ENCODE measurements at regions not wholly inside any gene's neighbourhood (a gene's known extent, or its start where the extent isn't known, plus 50 kb on each side); places are given as distances from the start of the nearest gene placed in this dataset.

DNA sequence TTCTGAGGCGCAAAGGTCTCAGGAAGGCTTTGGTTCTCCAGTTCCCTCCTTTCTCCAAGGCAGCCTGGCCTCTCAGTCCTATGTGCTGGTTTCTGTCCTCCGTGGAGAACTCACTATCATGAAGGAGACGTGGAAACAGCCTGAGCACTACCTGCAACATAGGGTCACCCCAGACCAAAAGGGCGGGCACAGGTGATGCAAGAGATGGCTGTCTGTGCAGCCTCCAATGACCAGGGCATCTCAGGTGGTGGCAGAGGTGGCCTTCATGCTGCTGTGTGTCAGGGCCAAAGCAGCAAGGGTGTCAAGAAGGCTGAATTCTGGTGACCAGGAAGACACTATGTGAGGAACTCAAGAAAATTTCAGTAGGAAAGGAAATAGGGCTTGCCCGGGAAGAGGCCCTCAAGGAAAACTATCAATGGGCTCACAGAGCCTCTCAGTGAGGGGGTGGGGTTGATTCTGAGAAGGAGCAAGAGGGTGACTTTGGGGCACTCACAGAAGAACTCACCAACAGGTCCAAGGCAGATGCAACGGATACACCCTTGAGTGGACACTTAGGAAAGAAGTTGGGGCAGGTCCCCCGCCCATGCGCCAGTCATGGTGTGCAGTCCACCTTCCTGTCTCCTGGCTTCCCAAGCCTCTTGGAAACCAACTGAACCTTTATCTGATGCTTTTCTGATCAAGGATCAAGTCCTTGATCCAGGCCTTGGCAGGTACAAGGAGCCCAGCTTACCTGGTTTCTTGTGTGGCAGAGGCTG, 212.3 kb upstream of the B3GAT1 start:
- DNase-seq (ENCODE audit: low read depth): no peak

DNA sequence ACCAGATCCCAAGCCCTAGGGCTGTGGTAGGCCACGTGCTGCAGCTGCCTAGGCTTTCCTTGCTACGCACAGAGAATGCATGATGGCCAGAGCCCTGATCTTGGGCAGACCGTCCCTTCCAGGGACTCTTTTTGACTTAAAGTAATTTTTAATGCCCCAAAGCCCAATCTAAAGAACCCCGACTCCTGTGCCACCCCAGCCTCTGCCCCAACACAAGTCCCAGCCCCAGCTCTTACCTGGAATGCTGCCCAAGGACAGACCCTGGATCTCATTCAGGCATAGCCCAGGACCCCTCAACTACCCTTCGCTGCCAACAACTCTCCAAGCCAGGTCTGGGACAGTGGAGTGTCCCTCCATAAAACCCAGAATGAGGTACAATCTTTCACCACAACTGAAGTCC, 211.7 kb upstream of the B3GAT1 start:
- no peak for DNase-seq (ENCODE audit: low read depth)

DNA sequence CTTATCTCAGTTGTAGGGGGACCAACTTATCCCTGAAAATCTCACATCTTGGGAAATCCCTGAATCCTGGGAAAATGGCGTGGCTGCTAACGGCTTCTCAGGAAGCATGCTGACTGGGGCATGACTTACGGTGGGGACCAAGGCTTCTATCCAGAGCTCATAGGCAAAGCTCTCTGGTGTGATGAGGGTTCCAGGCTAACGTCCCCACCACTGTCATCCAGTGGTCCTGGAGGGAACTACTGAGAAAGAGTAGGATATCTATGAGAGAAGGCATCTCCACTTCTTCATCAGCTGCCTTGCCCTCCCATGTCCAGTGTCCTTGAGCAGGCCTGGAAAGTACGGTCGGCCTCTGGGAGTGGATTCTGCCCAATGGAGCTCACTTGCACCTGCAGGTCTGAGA, 210.4 kb upstream of the B3GAT1 start:
- DNase-seq (ENCODE audit: low read depth): no peak

DNA sequence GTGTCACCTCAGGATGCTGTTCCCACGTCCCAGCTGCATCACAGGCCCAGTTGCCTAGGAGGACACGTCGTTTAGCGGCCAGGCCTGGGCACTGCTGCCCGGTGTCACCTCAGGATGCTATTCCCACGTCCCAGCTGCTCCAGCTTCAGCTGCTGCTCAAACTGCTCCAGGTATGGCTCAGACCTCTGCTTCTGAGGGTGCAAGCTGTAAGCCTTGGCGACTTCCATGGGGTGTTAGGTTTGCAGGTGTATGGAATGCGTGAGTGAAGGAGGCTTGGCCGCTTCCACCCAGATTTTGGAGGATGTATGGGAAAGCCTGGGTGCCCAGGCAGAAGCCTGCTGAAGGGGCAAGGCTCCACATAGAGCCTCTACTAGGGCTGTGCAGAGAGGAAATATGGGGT, 205.3 kb upstream of the B3GAT1 start:
- DNase-seq (ENCODE audit: low read depth): no peak

DNA sequence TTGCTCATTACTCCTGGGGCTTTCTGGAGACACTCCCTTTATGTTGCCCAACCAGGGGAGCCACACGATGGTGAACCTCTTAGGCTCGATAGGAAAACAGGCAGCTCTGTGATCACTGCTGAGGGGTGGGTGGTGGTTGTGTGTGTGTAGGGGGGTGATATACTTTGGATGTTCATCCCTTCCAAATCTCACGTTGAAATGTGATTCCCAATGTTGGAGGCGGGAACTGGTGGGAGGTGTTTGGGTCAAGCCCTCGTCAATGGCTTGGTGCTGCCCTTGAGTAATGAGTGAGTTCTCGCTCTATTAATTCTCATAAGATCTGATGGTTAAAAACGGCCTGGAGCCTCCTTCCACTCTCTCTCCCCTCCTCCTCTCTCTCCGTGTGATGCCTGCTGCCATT, 204.0 kb upstream of the B3GAT1 start:
- no peak for DNase-seq (ENCODE audit: low read depth)

DNA sequence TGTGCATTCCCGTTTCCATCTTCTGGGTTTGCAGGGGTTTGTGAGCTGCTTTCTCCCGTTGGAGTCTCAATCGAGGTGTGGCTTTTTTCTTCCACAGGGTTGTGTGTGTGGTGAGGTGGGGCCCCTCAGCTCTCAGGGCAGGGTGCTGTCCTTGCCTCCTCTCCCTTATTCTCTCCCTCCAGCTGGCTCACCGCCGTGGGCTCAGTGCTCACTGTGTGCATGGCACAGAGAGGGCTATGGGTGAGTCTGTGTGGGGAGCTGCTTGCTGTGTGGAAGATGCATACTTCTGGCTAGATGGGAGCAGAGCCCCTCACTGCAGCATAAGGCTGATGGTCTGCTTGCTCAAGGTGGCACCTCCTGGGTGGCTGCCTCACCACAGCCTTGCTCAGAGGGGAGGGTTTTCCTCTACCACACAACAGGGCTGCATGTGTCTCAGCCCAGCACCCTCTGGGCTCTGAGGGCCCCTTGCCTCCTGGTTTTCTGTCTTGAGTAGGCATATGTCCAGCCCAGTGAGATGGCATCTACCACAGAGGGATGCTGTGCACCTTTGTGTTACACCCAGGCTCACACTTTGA, 203.1 kb upstream of the B3GAT1 start:
- DNase-seq (ENCODE audit: low read depth): no peak

DNA sequence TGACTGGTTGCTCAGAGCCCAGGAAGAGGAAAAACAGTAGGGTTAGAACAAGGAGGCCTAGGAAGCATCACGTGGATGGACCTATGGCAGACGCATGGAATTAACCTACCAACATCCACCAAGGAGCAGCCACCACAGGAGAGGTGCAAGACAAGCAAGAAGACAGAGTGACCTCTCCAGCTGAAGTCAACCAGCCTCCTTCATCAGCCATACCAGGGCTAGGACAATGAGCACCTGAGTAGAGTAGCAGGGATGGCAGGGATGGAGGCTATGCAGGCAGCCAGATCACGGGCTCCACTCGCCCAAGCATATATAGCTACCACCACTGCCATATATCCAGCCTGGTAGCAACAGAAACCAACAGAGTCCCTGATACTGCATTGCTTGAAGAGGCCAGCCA, 202.1 kb upstream of the B3GAT1 start:
- DNase-seq (ENCODE audit: low read depth): no peak

DNA sequence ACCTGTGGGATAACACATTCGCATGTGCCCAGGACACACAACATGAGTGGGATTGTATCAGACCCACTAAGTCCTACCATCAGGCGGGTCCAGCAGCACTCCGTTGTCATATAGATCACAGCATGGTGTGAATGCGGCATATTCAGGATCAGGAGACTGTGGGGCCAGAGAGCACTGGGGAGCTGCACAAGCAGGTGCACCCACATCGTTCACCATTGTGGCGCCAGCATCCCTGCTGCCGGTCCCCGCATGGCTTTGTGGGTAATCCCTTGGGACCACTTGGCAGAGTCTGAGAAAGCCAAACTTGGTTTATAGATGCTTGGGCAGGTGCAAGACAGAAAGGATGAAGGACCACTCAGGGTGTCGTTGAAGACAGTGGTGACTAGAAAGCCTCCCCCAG, 201.6 kb upstream of the B3GAT1 start:
- no peak for DNase-seq (ENCODE audit: low read depth)

DNA sequence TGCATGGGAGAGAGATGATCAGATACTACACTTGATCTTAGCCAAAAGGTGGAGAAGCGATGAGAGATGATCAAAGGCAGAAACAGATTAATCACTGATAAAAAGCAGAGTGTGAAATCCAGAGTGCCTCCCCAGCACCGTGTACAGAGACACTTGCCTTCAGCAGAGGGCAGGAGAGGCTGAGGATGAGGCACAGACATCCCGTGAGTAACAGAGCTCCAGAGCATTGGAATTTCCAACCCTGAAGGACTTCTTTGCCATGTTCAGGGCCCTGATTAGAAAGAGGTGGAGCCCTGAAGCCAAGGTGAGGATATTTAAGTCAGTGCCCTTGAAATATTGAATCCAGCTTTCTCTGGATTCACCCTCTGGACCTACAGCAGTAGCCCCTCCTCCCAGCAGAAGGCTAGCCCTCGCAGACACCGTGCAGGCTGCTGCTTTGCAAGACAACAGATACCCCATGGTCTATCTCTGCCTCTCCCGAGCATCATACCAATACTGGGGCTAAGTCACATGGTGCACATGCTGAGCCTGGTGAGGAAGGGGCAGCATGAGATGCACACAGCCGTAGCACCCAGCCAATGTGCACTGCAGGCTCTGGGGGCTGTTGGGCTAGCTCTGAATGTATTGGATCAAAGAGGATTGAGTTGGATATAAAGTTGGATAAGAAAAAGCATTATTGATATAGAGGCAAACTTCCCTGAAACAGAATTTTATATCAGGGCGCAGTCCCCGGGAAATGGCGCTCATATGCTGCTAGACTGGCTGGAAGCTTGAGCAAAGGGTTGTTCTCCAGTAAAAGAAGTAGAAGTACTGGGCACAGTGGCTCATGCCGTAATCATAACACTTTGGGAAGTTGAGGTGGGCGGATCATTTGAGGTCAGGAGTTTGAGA, 200.3 kb upstream of the B3GAT1 start:
- no peak for DNase-seq (ENCODE audit: low read depth)

DNA sequence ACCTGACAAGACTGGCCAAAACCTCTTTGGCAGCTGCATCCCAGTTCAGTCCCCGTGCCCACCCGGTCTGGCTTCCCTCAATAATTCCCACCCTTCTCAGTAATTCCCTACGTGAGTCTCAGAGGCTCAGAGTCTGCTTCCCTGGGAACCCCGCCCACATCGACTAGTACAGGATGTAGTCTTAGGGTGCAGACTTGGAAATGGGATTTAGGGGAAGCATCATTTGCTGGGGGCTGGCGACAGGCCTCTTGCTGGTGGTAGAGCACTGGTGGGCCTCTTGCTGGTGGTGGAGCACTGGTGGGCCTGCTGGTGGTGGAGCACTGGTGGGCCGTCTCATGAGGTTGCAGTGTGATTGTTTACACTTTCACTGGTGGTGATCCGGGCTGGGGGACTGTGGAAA, 199.5 kb upstream of the B3GAT1 start:
- no peak for DNase-seq (ENCODE audit: low read depth)

DNA sequence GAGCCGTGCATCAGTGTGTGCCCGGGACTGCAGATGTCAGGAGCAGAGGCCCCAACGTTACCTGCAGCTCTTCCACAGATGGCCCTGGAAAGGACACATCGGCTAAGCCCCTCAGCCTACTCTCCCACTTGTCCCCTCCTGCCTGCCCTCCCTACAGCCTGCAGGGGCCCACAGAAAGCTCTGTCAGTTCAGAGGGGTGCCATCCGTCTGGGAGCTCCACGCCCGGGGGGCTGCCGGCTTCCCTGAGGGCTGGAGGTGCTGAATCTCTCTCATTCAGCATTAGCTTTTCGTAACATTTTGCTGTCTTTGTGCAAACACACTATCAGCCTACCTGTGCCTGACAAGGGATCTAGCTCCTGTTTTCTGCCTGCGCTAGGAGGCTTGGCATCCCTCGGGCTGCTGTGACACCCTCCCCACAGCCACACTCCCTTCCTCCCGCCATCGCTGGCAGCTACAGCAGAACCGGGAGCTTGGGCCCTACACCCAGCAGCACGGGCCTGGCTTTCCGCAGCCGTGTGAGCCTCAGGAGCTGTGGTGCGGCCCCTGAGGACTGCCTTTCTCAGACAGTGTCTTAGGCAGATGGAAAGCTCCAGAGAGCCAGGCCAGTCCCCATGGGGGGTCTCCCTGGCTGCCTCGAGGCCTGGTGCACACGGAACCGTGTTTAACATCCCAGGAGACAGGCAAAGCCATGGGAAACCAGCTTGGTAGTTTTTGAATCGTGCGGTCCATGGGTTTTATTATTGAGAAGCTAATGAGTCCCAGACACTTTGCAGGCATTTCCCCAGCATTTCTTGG, 198.3 kb upstream of the B3GAT1 start:
- no peak for DNase-seq (ENCODE audit: low read depth)

DNA sequence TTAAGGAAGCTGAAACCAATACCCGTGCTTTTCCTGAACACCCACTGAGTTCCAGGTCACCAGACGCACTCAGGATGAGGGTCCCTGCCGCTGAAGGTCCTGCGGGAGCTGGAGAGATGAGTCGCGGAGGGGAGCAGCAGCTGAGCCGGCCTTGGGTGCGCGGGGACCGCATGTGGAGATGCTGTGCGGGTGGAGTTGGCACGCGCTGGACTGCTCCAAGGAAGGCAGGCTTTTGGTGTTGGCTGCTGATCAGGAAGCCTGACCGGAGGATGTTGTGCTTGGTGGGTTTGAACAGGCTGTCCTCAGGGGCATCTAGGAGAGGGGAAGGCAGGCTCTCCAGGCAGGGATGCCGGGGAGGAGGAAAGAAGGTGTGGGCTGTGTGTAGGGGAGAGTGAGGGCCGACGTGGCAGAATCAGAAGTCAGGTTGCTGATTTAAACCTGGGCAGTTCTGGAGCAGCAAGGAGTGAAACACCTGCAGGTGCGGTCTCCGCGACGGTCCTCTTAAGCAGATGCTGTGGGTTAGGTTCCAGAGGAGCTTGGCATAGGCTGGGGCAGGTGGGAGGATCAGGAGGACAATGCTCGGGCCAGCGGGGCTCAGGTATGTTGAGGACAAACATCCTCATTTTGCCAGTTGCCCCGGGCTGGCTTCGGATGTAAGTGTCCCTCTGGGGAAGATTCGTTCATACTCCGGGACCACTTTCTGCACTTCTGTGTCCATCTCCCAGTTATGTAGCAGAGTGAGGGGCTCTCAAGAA, 197.5 kb upstream of the B3GAT1 start:
- no peak for DNase-seq (ENCODE audit: low read depth)

DNA sequence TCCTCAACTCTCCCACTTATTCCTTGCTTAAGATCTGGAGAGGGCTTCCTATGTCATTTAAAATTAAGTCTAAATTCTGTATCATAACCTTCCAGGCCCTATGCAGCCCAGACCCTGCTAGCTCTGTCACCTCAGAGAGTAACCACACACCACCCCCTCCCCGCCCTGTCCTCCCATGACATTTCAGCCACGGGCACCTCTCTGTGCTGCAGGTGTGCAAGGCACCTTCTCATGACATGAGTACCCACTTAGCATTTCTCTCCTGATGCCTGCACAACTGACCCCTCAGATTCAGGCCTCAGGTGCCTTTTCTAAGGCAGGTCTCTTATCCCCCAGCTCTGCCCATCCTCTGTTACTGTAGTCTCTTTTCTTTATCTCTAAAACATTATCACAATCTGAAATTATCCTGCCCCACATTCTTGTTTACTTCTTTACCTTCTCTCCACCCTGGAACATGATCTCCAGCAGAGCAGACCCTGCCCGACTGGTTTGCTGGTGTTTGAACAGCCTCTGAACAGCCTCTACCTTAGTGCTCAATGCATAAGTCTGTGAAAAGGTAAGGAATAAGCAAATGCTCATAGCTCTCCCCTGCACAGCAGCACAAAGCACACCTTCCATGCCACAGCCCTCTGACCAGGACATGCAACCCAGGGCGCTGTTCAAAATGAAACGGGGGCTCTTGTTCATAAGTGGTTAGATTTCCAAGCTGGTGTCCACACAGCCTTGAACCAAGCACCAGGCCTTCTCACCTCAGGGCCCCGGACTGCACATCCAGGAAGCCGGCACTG, 196.1 kb upstream of the B3GAT1 start:
- DNase-seq (ENCODE audit: low read depth): no peak

DNA sequence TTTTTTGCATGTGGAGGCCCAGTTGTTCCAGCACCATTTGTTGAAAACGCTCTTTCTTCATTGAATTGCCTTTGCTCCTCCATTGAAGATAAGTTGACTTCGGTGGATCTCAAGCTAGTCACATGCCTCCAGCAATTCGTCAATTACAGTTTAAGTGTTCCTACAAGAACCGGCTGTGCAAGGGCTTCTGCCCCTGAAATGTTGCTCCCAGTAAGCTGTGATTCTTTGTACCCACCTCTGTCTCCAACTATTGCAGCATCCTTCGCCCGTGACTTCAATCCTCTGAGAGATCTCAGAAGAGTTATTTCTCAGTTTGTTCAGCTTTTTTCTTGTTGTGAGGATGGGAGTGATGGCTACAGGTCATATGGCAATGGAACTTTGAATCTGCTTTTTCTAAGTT, 194.2 kb upstream of the B3GAT1 start:
- DNase-seq (ENCODE audit: low read depth): no peak

DNA sequence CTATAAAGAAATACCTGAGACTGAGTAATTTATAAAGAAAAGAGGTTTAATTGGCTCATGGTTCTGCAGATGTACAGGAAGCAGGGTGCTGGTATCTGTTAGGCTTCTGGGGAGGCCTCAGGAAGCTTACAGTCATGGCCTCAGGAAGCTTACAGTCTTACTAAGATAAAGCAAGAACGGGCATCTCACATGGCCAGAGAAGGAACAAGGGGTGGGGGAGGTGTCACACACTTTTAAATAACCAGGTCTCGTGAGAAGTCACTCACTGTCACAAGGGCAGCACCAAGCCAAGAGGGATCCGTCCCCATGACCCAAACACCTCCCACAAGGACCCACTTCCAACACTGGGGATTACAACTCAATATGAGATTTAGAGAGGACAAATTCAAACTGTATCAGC, 192.8 kb upstream of the B3GAT1 start:
- DNase-seq (ENCODE audit: low read depth): no peak

DNA sequence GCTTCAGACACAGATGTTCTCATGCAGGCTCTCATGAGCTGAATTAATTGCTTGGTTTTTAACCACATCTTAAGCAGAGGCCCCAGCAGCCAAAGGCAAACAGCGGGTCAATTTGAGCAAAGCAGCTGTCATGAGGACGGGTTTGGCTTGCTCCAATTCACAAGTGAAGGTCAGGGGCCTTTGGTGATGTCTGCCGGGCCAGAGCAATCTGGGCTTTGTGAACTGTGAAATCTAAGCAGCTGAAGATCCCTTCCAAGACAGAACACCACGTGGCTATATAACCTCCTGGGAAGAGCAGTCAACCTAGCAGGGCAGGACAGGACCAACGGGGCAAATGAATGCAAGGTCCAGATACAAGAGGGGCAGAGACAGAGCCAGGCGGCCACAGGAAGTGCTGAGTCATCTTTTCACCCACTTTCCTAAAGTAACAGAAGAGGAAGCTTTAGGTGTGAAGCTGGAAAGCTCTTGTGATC, 187.3 kb upstream of the B3GAT1 start:
- DNase-seq (ENCODE audit: low read depth): no peak

DNA sequence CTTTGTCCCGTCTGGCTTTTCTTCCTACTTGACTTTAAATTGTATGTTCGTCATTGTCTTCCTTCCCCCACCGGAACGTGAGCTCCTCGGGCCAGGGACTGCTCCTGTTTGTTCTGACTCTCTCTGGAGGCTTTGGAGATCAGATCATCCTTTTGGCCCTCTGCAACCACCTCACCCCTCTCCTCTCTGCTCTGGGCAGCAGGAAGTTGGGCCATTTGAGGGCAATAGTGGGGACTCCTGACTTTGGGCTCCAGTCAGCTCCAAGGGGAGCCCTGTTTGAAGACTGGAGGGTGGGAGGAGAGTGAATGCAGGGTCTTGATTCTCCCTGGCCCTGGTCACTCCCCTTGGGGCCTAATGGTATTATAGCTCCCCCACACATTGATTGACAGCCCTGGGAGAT, 186.3 kb upstream of the B3GAT1 start:
- no peak for DNase-seq (ENCODE audit: low read depth)

DNA sequence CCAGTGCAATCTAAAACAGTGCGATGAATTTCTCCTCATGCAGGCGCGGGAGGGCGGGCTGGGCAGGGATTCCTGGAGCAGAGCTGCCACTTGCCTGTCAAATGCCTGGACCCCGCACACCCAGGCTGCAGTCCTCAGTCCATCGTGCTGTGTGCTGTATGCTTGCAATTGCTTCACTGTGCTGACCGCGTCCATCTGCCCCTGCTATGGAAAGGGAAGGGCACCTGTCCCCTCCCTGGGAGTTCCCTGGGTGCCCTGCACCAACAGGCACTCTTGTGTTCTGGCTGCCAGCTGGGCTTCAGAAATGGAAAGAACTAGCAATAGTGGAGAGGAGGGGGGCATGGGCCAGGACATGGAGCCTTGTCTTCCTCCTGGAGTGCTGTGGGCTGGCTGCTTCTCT, 185.4 kb upstream of the B3GAT1 start:
- no peak for DNase-seq (ENCODE audit: low read depth)

DNA sequence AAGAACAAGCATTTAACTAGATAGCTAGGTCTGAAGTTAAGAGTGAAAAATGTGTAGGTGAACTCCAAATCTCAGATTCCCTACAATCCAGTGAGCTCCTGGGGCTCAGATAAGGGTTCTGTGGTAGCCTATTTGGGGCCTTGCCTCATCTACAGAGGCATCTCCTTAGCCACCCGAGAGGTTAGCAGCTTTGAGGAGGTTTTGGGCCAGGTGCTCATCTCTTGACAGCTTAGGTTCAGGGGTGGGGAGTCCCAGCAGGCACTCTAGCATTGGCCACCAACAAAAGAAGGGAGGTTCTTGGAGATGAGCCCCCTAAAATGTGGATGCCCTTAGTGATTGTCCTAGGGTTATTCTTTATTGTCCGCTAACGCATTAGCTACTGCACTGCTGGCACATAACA, 184.4 kb upstream of the B3GAT1 start:
- no peak for DNase-seq (ENCODE audit: low read depth)

DNA sequence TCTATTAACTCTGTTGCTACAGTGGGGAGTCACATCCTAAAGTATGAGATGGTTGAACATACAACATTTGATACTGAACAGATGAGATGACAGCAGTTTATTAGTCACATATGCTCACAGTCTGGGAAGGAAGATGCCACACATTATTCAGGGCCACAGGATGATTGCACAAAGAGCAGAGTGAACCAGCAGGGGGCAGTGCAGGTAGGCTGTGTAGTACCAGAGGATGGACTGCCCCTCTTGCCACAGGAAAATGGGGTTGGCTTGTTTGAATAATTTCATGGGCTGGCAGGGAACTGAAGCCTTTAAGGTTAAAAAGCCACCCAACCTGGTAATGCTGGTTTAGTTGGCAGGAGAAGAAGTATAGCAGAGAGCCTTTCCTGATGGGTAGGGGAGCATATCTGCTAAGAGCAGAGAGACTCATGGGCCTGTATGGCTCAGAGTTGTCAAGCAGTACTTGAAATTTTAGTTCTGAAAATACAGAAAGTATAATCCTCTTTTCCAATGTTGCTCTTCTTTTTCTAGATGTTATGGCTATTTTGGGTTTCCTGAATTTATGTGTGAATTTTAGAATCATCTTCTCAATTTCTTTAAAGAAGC, 180.4 kb upstream of the B3GAT1 start:
- DNase-seq (ENCODE audit: low read depth): peak; percentile 17
